PC-9 (cell line): ENCODE measurements at regions not wholly inside any gene's neighbourhood (a gene's known extent, or its start where the extent isn't known, plus 50 kb on each side); places are given as distances from the start of the nearest gene placed in this dataset.

Source experiments
- EZH2 ChIP-seq: fragments of 200-600 bp; sonication (generic); IDR thresholded peaks from 2 replicates; pipeline ENCODE4 v1.8.0; 2017; ENCODE audit warnings: antibody characterized with exemption, low read depth
- TF ChIP-seq, protein P1 (sequence below): fragments of 200-600 bp; sonication (generic); conservative IDR thresholded peaks from 2 replicates; pipeline ENCODE4 v1.6.1; 2017; ENCODE audit warnings: mixed run types, antibody characterized with exemption, mild to moderate bottlenecking, moderate library complexity

DNA sequence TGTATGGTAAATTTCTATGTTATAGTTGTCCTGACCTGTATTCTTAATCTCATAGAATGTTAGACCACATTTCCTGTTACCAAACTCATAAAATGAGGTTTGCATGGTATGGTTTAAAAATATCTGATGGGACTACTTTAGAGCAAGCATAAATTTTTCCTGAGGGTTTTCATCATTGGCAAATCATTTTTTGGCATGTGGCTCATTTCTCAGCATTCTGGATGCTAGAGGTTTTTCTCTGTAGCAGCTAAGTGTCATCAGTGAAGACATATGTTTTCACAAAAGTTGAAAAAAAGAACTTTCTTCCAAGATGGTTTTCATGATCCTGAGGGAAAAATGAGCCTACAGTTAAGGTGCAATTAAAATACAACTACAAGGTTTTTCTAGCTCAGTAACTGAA, 503.5 kb upstream of the FAM47C start:
- TF ChIP-seq, protein P1, sequence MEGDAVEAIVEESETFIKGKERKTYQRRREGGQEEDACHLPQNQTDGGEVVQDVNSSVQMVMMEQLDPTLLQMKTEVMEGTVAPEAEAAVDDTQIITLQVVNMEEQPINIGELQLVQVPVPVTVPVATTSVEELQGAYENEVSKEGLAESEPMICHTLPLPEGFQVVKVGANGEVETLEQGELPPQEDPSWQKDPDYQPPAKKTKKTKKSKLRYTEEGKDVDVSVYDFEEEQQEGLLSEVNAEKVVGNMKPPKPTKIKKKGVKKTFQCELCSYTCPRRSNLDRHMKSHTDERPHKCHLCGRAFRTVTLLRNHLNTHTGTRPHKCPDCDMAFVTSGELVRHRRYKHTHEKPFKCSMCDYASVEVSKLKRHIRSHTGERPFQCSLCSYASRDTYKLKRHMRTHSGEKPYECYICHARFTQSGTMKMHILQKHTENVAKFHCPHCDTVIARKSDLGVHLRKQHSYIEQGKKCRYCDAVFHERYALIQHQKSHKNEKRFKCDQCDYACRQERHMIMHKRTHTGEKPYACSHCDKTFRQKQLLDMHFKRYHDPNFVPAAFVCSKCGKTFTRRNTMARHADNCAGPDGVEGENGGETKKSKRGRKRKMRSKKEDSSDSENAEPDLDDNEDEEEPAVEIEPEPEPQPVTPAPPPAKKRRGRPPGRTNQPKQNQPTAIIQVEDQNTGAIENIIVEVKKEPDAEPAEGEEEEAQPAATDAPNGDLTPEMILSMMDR, result no peak
- no peak for TF ChIP-seq EZH2
